B cell (primary cell): ENCODE measurements at regions not wholly inside any gene's neighbourhood (a gene's known extent, or its start where the extent isn't known, plus 50 kb on each side); places are given as distances from the start of the nearest gene placed in this dataset.

Source experiments
- ATAC-seq: fragments of 200-7000 bp; cut with Tn5 transposase; one replicate; pipeline ENCODE4 v1.10.0; 2021; ENCODE audit warnings: low read depth, mild to moderate bottlenecking, moderate number of reproducible peaks, moderate library complexity
- CTCF ChIA-PET: fragments of 350-600 bp; sonication (Branson Sonifier 250); formaldehyde crosslinking; loops from one replicate; lab custom pipeline; 2021; ENCODE audit warnings: antibody characterized with exemption, inconsistent platforms; lab: Charles Lee
- POLR2A ChIA-PET: fragments of 350-600 bp; sonication (Branson Sonifier 250); formaldehyde crosslinking; loops from one replicate; lab custom pipeline; 2021; ENCODE audit warnings: antibody characterized with exemption; lab: Charles Lee
- DNase-seq: peaks from one replicate; pipeline ENCODE4 v3.0.0; 2013
- H2AFZ ChIP-seq: 2 replicates; pipeline ENCODE4 v1.6.1; 2012; ENCODE audit warnings: mild to moderate bottlenecking, low read depth, low read length; ENCODE audit not compliant: insufficient read depth, poor library complexity, severe bottlenecking
- H3K27ac ChIP-seq, 2 donors: 1 replicate in 1 of 2; 2 replicates in 1 of 2; pipeline ENCODE4 v1.5.1; 2012 to 2013; ENCODE audit warnings: low read length in 2 of 2, mild to moderate bottlenecking in 2 of 2, moderate library complexity in 1 of 2
- H3K27me3 ChIP-seq, 4 experiments: fragments of 200-600 bp in 1 of 4; sonication (generic) in 1 of 4; replicated peaks in 1 of 4; 1 replicate in 2 of 4; 2 replicates in 2 of 4; pipeline versions ENCODE4 v1.6.1 to v1.7.0; 2013 to 2016; ENCODE audit warnings: low read length in 3 of 4, mild to moderate bottlenecking in 2 of 4, mixed read lengths in 1 of 4, moderate library complexity in 1 of 4; ENCODE audit not compliant: insufficient read depth in 4 of 4, control insufficient read depth in 3 of 4; ENCODE audit errors: control extremely low read depth in 1 of 4
- H3K36me3 ChIP-seq, 2 experiments: replicated peaks in 1 of 2; 1 replicate in 1 of 2; 2 replicates in 1 of 2; pipeline versions ENCODE4 v1.6.1 to v1.7.1; 2013; ENCODE audit warnings: low read length in 1 of 2; ENCODE audit not compliant: insufficient read depth in 2 of 2, control insufficient read depth in 1 of 2; ENCODE audit errors: control extremely low read depth in 1 of 2, extremely low read depth in 1 of 2
- H3K4me1 ChIP-seq, 2 donors: fragments of 200-600 bp in 1 of 2; sonication (generic) in 1 of 2; 1 replicate in 1 of 2; 2 replicates in 1 of 2; pipeline versions ENCODE4 v1.5.1 to v1.6.1; 2013 to 2017; ENCODE audit warnings: low read length in 2 of 2; ENCODE audit not compliant: control insufficient read depth in 2 of 2, insufficient read depth in 2 of 2
- H3K4me2 ChIP-seq: replicated peaks from 2 replicates; pipeline ENCODE3; 2012; ENCODE audit warnings: mild to moderate bottlenecking, low read depth, low read length; ENCODE audit not compliant: poor library complexity, severe bottlenecking
- H3K4me3 ChIP-seq, 5 experiments: fragments of 200-600 bp in 1 of 5; sonication (generic) in 1 of 5; 1 replicate in 3 of 5; 2 replicates in 2 of 5; pipeline versions ENCODE4 v1.5.1 to v1.7.0; 2011 to 2016; ENCODE audit warnings: low read length in 4 of 5, mild to moderate bottlenecking in 4 of 5, low read depth in 2 of 5, control low read depth in 1 of 5, moderate library complexity in 1 of 5; ENCODE audit not compliant: insufficient read depth in 1 of 5; ENCODE audit errors: control extremely low read depth in 1 of 5, extremely low read depth in 1 of 5
- H3K79me2 ChIP-seq: fragments of 200-600 bp; sonication (generic); one replicate; pipeline ENCODE4 v1.6.0; 2016; ENCODE audit warnings: low read length; ENCODE audit not compliant: control insufficient read depth, insufficient read depth
- H3K9ac ChIP-seq: fragments of 200-600 bp; sonication (generic); 2 replicates; pipeline ENCODE4 v1.6.1; 2017; ENCODE audit warnings: mild to moderate bottlenecking, low read length, moderate library complexity
- H3K9me3 ChIP-seq, 3 donors: one replicate each; pipeline versions ENCODE4 v1.6.1 to v1.7.1; 2013; ENCODE audit warnings: low read length in 2 of 3; ENCODE audit not compliant: control insufficient read depth in 2 of 3, insufficient read depth in 1 of 3; ENCODE audit errors: control extremely low read depth in 1 of 3
- H4K20me1 ChIP-seq: 2 replicates; pipeline ENCODE4 v1.6.0; 2012; ENCODE audit warnings: mild to moderate bottlenecking, low read length; ENCODE audit not compliant: insufficient read depth, control insufficient read depth, poor library complexity, severe bottlenecking
- H3K27ac Mint-ChIP-seq: one replicate; pipeline ENCODE4 v1.8.0; 2021; ENCODE audit warnings: mixed read lengths
- H3K27me3 Mint-ChIP-seq: one replicate; pipeline ENCODE4 v1.8.0; 2021; ENCODE audit warnings: mixed read lengths
- H3K4me1 Mint-ChIP-seq: one replicate; pipeline ENCODE4 v1.8.0; 2021; ENCODE audit warnings: mixed read lengths
- H3K4me3 Mint-ChIP-seq: one replicate; pipeline ENCODE4 v1.8.0; 2021; ENCODE audit warnings: mixed read lengths
- H3K9me3 Mint-ChIP-seq: one replicate; pipeline ENCODE4 v1.8.0; 2022; ENCODE audit warnings: mixed read lengths; ENCODE audit not compliant: insufficient read depth
- EZH2 ChIP-seq: IDR thresholded peaks from 2 replicates; pipeline ENCODE4 v1.6.1; 2012; ENCODE audit warnings: borderline replicate concordance, low read depth, mild to moderate bottlenecking, moderate library complexity, low read length; ENCODE audit not compliant: insufficient read depth, poor library complexity, severe bottlenecking
- WGBS: methylation state at CpG from one replicate; pipeline ENCODE4 v1.1.5; 2013; ENCODE audit warnings: missing lambda C conversion rate; ENCODE audit not compliant: insufficient coverage; 5-methylcytosine and 5-hydroxymethylcytosine counted together
- intact Hi-C: fragments of 100-400 bp; cut with micrococcal nuclease; formaldehyde crosslinking; loops from one replicate; pipeline ENCODE4 v1.10.0; 2022
- TF ChIP-seq, protein P1 (sequence below): fragments of 200-600 bp; IDR thresholded peaks from one replicate; pipeline ENCODE4 v1.8.0; 2022; ENCODE audit warnings: antibody characterized with exemption, mild to moderate bottlenecking

GRCh38 chr18:73780218-73780617 lies 367.4 kb downstream of the FBXO15 start:
- no peaks in the 10 kb centered on the region for H3K27me3 ChIP-seq
- peaks cover 0 to 4% (median 0%) of the 10 kb centered on the region in 3 donors for H3K9me3 ChIP-seq
- no peak overlapping the region for H3K4me2 ChIP-seq
- H2AFZ ChIP-seq, result no peak overlapping the region
- no peaks in the 10 kb centered on the region for H3K4me1 Mint-ChIP-seq
- H3K9ac ChIP-seq, result no peak overlapping the region
- no peaks in the 10 kb centered on the region for H4K20me1 ChIP-seq
- H3K36me3 ChIP-seq, result no peaks in the 10 kb centered on the region
- ChIA-PET POLR2A (no interaction called here), CTCF (no interaction called here)
- no peak overlapping the region for H3K4me3 ChIP-seq
- WGBS, result 94% methylated on average over 2 of the region's 7 CpGs
- H3K27ac ChIP-seq, result no peak overlapping the region
- DNase-seq (no peak), ATAC-seq (no peak)
- H3K79me2 ChIP-seq, result no peaks in the 10 kb centered on the region
- H3K27me3 Mint-ChIP-seq, result no peaks in the 10 kb centered on the region
- no peak overlapping the region for H3K4me3 Mint-ChIP-seq
- intact Hi-C loops, result no loop called here
- TF ChIP-seq, protein P1, sequence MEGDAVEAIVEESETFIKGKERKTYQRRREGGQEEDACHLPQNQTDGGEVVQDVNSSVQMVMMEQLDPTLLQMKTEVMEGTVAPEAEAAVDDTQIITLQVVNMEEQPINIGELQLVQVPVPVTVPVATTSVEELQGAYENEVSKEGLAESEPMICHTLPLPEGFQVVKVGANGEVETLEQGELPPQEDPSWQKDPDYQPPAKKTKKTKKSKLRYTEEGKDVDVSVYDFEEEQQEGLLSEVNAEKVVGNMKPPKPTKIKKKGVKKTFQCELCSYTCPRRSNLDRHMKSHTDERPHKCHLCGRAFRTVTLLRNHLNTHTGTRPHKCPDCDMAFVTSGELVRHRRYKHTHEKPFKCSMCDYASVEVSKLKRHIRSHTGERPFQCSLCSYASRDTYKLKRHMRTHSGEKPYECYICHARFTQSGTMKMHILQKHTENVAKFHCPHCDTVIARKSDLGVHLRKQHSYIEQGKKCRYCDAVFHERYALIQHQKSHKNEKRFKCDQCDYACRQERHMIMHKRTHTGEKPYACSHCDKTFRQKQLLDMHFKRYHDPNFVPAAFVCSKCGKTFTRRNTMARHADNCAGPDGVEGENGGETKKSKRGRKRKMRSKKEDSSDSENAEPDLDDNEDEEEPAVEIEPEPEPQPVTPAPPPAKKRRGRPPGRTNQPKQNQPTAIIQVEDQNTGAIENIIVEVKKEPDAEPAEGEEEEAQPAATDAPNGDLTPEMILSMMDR, result no peak
- no peak for TF ChIP-seq EZH2
- no peak overlapping the region for H3K27ac Mint-ChIP-seq
- H3K9me3 Mint-ChIP-seq, result no peaks in the 10 kb centered on the region
- no peaks in the 10 kb centered on the region for H3K4me1 ChIP-seq

GRCh38 chr18:73778032-73778359 lies 369.6 kb downstream of the FBXO15 start:
- intact Hi-C loops, result no loop called here
- no peaks in the 10 kb centered on the region for H3K4me1 ChIP-seq
- ChIA-PET CTCF (no interaction called here), POLR2A (no interaction called here)
- no peaks in the 10 kb centered on the region for H3K36me3 ChIP-seq
- TF ChIP-seq EZH2, result no peak
- TF ChIP-seq, protein P1, result no peak
- no peaks in the 10 kb centered on the region for H3K27me3 Mint-ChIP-seq
- DNase-seq (no peak), ATAC-seq (no peak)
- H3K27ac Mint-ChIP-seq, result no peak overlapping the region
- no peak overlapping the region for H2AFZ ChIP-seq
- no peaks in the 10 kb centered on the region for H3K79me2 ChIP-seq
- no peaks in the 10 kb centered on the region for H4K20me1 ChIP-seq
- H3K9ac ChIP-seq, result no peak overlapping the region
- WGBS, result no CpG with 5 or more reads among the region's 2 CpGs
- no peaks in the 10 kb centered on the region for H3K9me3 ChIP-seq
- no peaks in the 10 kb centered on the region for H3K27me3 ChIP-seq
- no peak overlapping the region for H3K4me3 ChIP-seq
- no peak overlapping the region for H3K4me2 ChIP-seq
- no peaks in the 10 kb centered on the region for H3K9me3 Mint-ChIP-seq
- H3K27ac ChIP-seq, result no peak overlapping the region
- no peak overlapping the region for H3K4me3 Mint-ChIP-seq
- H3K4me1 Mint-ChIP-seq, result no peaks in the 10 kb centered on the region
